ENCODE measurements at regions not wholly inside any gene's neighbourhood (a gene's known extent, or its start where the extent isn't known, plus 50 kb on each side); places are given as distances from the start of the nearest gene placed in this dataset.

GRCh38 chr4:152094970-152095700, 334.3 kb upstream of the GATB start:
- no peaks in the 10 kb centered on the region for H3K36me3 ChIP-seq (ENCODE audit: control insufficient read depth in 1 of 2, insufficient read depth in 2 of 2, low read length in 2 of 2)
- H3K27ac ChIP-seq (ENCODE audit: low read depth, low read length), result no peak overlapping the region
- no TSS peak for BruUV-seq (replicated peaks)
- H3K4me1 ChIP-seq (ENCODE audit: control insufficient read depth in 1 of 2, insufficient read depth in 2 of 2, low read length in 2 of 2), result peaks cover 0 to 8% of the 10 kb centered on the region in 2 experiments; a peak in 2 of 4 replicates
- no peaks in the 10 kb centered on the region for H4K20me1 ChIP-seq (ENCODE audit: insufficient read depth)
- ATAC-seq (no peak), DNase-seq (ENCODE audit: low read depth, low spot score) (no peak)
- no peak overlapping the region for H2AFZ ChIP-seq (ENCODE audit: low read depth, low read length, poor library complexity, severe bottlenecking)
- POLR2A ChIA-PET, result no interaction called here
- no peaks in the 10 kb centered on the region for H3K27me3 ChIP-seq (ENCODE audit: insufficient read depth, low read length)
- intact Hi-C loops (cut with micrococcal nuclease), result no loop called here
- no peak overlapping the region for H3K9ac ChIP-seq (ENCODE audit: low read length)
- H3K9me3 ChIP-seq (ENCODE audit: control insufficient read depth in 1 of 2, insufficient read depth in 1 of 2, low read depth in 1 of 2, low read length in 2 of 2), result no peaks in the 10 kb centered on the region
- no peaks in the 10 kb centered on the region for H3K79me2 ChIP-seq (ENCODE audit: insufficient read depth, low read length)
- TF ChIP-seq RAD21 (IDR thresholded peaks at IDR 0.05; ENCODE audit: low read depth) (no peak), FOSL1 (IDR thresholded peaks at IDR 0.05; ENCODE audit: low read depth) (no peak), YY1 (IDR thresholded peaks at IDR 0.05; ENCODE audit: extremely low read depth, insufficient replicate concordance, low read depth, low read length) (no peak), EZH2phosphoT487 (IDR thresholded peaks at IDR 0.05; ENCODE audit: borderline replicate concordance) (no peak), ATF3 (IDR thresholded peaks at IDR 0.05) (no peak), EGR1 (IDR thresholded peaks at IDR 0.05; ENCODE audit: low read depth) (no peak), CTCF (IDR thresholded peaks at IDR 0.05 in 2 of 3, conservative IDR thresholded peaks at IDR 0.05 in 1 of 3; ENCODE audit: borderline replicate concordance in 1 of 3, insufficient read depth in 1 of 3, low read depth in 2 of 3, low read length in 2 of 3) (no peak), SRF (IDR thresholded peaks at IDR 0.05; ENCODE audit: low read depth) (no peak), CEBPB (IDR thresholded peaks at IDR 0.05; ENCODE audit: low read depth) (no peak), EZH2 (IDR thresholded peaks at IDR 0.05) (no peak), SIN3A (IDR thresholded peaks at IDR 0.05; ENCODE audit: low read depth) (no peak), ELF1 (IDR thresholded peaks at IDR 0.05; ENCODE audit: borderline replicate concordance, low read depth) (no peak), JUND (IDR thresholded peaks at IDR 0.05) (no peak), POLR2AphosphoS5 (IDR thresholded peaks at IDR 0.05; ENCODE audit: low read depth, low read length) (no peak), ZFX (IDR thresholded peaks at IDR 0.05) (no peak), MAX (IDR thresholded peaks at IDR 0.05) (no peak)
- TF ChIP-seq, protein P1, sequence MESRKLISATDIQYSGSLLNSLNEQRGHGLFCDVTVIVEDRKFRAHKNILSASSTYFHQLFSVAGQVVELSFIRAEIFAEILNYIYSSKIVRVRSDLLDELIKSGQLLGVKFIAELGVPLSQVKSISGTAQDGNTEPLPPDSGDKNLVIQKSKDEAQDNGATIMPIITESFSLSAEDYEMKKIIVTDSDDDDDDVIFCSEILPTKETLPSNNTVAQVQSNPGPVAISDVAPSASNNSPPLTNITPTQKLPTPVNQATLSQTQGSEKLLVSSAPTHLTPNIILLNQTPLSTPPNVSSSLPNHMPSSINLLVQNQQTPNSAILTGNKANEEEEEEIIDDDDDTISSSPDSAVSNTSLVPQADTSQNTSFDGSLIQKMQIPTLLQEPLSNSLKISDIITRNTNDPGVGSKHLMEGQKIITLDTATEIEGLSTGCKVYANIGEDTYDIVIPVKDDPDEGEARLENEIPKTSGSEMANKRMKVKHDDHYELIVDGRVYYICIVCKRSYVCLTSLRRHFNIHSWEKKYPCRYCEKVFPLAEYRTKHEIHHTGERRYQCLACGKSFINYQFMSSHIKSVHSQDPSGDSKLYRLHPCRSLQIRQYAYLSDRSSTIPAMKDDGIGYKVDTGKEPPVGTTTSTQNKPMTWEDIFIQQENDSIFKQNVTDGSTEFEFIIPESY (IDR thresholded peaks at IDR 0.05; ENCODE audit: extremely low read depth, insufficient replicate concordance, low read length), result no peak
- H3K4me3 ChIP-seq (replicated peaks in 1 of 2; ENCODE audit: low read depth in 1 of 2, low read length in 2 of 2), result no peak overlapping the region
- no peak overlapping the region for H3K4me2 ChIP-seq (ENCODE audit: low read length)
- CTCF ChIA-PET, result no interaction called here
- RAD21 ChIA-PET (ENCODE audit: low non-redundant PET in 1 of 2, low total read pairs in 2 of 2, uncharacterized antibody in 2 of 2, unreplicated experiment in 2 of 2), result no interaction called here
- H3K9me2 ChIP-seq (ENCODE audit: insufficient read depth), result no peaks in the 10 kb centered on the region
